HEK293 (cell line): ENCODE measurements at regions not wholly inside any gene's neighbourhood (a gene's known extent, or its start where the extent isn't known, plus 50 kb on each side); places are given as distances from the start of the nearest gene placed in this dataset.

ENCODE experiments used
- YY1 ChIP-seq: fragments of 450-650 bp; formaldehyde crosslinking; IDR thresholded peaks from 2 replicates; pipeline ENCODE4 v1.5.1; 2018; ENCODE audit warnings: missing biosample characterization, missing genetic modification characterization
- ZBTB20 ChIP-seq: fragments of 450-650 bp; formaldehyde crosslinking; IDR thresholded peaks from 2 replicates; pipeline ENCODE4 v1.5.1; 2016; ENCODE audit warnings: missing biosample characterization, missing genetic modification characterization
- ZFP3 ChIP-seq: fragments of 450-650 bp; formaldehyde crosslinking; IDR thresholded peaks from 2 replicates; pipeline ENCODE4 v1.5.1; 2016; ENCODE audit warnings: low read depth, missing biosample characterization, missing genetic modification characterization
- ZNF239 ChIP-seq: fragments of 450-650 bp; formaldehyde crosslinking; IDR thresholded peaks from 2 replicates; pipeline ENCODE4 v1.5.1; 2016; ENCODE audit warnings: missing biosample characterization, missing genetic modification characterization
- ZNF24 ChIP-seq: fragments of 450-650 bp; formaldehyde crosslinking; IDR thresholded peaks from 2 replicates; pipeline ENCODE4 v1.5.1; 2016; ENCODE audit warnings: missing biosample characterization, missing genetic modification characterization
- ZNF292 ChIP-seq: fragments of 450-650 bp; formaldehyde crosslinking; IDR thresholded peaks from 2 replicates; pipeline ENCODE4 v1.5.1; 2016; ENCODE audit warnings: low read depth, missing biosample characterization, missing genetic modification characterization, borderline replicate concordance
- ZNF350 ChIP-seq: fragments of 450-650 bp; formaldehyde crosslinking; IDR thresholded peaks from 2 replicates; pipeline ENCODE4 v1.5.0; 2017; ENCODE audit warnings: missing biosample characterization, mild to moderate bottlenecking, missing genetic modification characterization
- ZNF48 ChIP-seq: fragments of 450-650 bp; formaldehyde crosslinking; IDR thresholded peaks from 2 replicates; pipeline ENCODE4 v1.5.1; 2016; ENCODE audit warnings: missing biosample characterization, missing genetic modification characterization
- ZNF660 ChIP-seq: fragments of 450-650 bp; IDR thresholded peaks from 2 replicates; pipeline ENCODE4 v1.5.1; 2018; ENCODE audit warnings: missing biosample characterization, mild to moderate bottlenecking, missing genetic modification characterization
- TF ChIP-seq, protein P1 (sequence below): fragments of 450-650 bp; formaldehyde crosslinking; IDR thresholded peaks from 2 replicates; pipeline ENCODE4 v1.5.1; 2016; ENCODE audit warnings: missing biosample characterization, missing genetic modification characterization
- TF ChIP-seq, protein P2 (sequence below): fragments of 450-650 bp; formaldehyde crosslinking; IDR thresholded peaks from 2 replicates; pipeline ENCODE4 v1.5.1; 2016; ENCODE audit warnings: missing biosample characterization, missing genetic modification characterization, low read depth
- TF ChIP-seq, protein P3 (sequence below): fragments of 450-650 bp; formaldehyde crosslinking; IDR thresholded peaks from 2 replicates; pipeline ENCODE4 v1.5.1; 2016; ENCODE audit warnings: missing biosample characterization, missing genetic modification characterization

DNA sequence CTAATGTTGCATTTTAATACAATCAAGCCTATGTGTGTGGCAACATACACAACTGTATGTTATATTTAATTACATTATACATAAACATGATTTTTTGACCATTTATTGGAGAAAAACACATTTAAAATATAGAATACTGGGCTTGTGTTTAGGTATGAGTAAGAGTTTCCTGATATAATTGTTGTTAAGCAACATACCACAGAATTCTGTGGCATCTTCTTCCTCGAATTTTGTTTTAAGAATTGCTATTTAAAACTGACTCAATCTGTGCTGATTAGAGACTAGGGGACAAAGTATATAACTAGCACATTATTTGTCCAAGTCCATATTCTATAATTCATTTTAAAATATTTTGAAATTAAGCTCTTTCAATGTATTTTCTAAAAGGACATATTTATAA is 376.8 kb upstream of the THBS1 start:
- TF ChIP-seq, protein P1, sequence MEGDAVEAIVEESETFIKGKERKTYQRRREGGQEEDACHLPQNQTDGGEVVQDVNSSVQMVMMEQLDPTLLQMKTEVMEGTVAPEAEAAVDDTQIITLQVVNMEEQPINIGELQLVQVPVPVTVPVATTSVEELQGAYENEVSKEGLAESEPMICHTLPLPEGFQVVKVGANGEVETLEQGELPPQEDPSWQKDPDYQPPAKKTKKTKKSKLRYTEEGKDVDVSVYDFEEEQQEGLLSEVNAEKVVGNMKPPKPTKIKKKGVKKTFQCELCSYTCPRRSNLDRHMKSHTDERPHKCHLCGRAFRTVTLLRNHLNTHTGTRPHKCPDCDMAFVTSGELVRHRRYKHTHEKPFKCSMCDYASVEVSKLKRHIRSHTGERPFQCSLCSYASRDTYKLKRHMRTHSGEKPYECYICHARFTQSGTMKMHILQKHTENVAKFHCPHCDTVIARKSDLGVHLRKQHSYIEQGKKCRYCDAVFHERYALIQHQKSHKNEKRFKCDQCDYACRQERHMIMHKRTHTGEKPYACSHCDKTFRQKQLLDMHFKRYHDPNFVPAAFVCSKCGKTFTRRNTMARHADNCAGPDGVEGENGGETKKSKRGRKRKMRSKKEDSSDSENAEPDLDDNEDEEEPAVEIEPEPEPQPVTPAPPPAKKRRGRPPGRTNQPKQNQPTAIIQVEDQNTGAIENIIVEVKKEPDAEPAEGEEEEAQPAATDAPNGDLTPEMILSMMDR (tag by site-specific recombination): no peak
- TF ChIP-seq ZNF24 (tag by site-specific recombination) (no peak), ZNF292 (tag by site-specific recombination) (no peak), ZBTB20 (tag by site-specific recombination) (no peak), ZNF239 (tag by site-specific recombination) (no peak), ZNF48 (tag by site-specific recombination) (no peak), ZNF350 (no peak), YY1 (tag by site-specific recombination) (no peak), ZFP3 (tag by site-specific recombination) (no peak), ZNF660 (tag by site-specific recombination) (no peak)
- TF ChIP-seq, protein P2, sequence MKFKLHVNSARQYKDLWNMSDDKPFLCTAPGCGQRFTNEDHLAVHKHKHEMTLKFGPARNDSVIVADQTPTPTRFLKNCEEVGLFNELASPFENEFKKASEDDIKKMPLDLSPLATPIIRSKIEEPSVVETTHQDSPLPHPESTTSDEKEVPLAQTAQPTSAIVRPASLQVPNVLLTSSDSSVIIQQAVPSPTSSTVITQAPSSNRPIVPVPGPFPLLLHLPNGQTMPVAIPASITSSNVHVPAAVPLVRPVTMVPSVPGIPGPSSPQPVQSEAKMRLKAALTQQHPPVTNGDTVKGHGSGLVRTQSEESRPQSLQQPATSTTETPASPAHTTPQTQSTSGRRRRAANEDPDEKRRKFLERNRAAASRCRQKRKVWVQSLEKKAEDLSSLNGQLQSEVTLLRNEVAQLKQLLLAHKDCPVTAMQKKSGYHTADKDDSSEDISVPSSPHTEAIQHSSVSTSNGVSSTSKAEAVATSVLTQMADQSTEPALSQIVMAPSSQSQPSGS (tag by site-specific recombination): no peak
- TF ChIP-seq, protein P3, sequence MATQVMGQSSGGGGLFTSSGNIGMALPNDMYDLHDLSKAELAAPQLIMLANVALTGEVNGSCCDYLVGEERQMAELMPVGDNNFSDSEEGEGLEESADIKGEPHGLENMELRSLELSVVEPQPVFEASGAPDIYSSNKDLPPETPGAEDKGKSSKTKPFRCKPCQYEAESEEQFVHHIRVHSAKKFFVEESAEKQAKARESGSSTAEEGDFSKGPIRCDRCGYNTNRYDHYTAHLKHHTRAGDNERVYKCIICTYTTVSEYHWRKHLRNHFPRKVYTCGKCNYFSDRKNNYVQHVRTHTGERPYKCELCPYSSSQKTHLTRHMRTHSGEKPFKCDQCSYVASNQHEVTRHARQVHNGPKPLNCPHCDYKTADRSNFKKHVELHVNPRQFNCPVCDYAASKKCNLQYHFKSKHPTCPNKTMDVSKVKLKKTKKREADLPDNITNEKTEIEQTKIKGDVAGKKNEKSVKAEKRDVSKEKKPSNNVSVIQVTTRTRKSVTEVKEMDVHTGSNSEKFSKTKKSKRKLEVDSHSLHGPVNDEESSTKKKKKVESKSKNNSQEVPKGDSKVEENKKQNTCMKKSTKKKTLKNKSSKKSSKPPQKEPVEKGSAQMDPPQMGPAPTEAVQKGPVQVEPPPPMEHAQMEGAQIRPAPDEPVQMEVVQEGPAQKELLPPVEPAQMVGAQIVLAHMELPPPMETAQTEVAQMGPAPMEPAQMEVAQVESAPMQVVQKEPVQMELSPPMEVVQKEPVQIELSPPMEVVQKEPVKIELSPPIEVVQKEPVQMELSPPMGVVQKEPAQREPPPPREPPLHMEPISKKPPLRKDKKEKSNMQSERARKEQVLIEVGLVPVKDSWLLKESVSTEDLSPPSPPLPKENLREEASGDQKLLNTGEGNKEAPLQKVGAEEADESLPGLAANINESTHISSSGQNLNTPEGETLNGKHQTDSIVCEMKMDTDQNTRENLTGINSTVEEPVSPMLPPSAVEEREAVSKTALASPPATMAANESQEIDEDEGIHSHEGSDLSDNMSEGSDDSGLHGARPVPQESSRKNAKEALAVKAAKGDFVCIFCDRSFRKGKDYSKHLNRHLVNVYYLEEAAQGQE (tag by site-specific recombination): no peak
